IMR-90 (cell line): ENCODE measurements at regions not wholly inside any gene's neighbourhood (a gene's known extent, or its start where the extent isn't known, plus 50 kb on each side); places are given as distances from the start of the nearest gene placed in this dataset.

Experiments used
- ATAC-seq: fragments of 200-7000 bp; cut with Tn5 transposase; 2 replicates; pipeline ENCODE4 v1.9.1; 2020; ENCODE audit warnings: low read depth, mild to moderate bottlenecking, moderate library complexity
- BruUV-seq: library from RNA; stranded (reverse); fragments of 400-500 nt; replicated peaks from 2 replicates; lab custom pipeline; 2021; lab: Mats Ljungman, UMichigan
- CTCF ChIA-PET: fragments of 300-600 bp; formaldehyde crosslinking; extraction: SDS; loops from one replicate; lab custom pipeline; 2021; ENCODE audit warnings: antibody characterized with exemption; lab: Yijun Ruan, JAX
- POLR2A ChIA-PET: fragments of 300-600 bp; sonication (Branson Sonifier 250); formaldehyde crosslinking; loops from one replicate; lab custom pipeline; 2022; ENCODE audit warnings: antibody characterized with exemption; ENCODE audit not compliant: unreplicated experiment; lab: Charles Lee
- DNase-seq: peaks from one replicate; pipeline ENCODE4 v3.0.0; 2013
- H2AFZ ChIP-seq: replicated peaks from 2 replicates; pipeline ENCODE3; 2013; ENCODE audit warnings: low read length, mild to moderate bottlenecking; ENCODE audit not compliant: poor library complexity
- H2AK5ac ChIP-seq: 2 replicates; pipeline ENCODE4 v1.6.1; 2013; ENCODE audit warnings: low read depth, low read length, inconsistent platforms
- H2AK9ac ChIP-seq: replicated peaks from 2 replicates; pipeline ENCODE3; 2013; ENCODE audit warnings: mild to moderate bottlenecking, low read depth, low read length, moderate library complexity; ENCODE audit not compliant: poor library complexity
- H2BK120ac ChIP-seq: 2 replicates; pipeline ENCODE4 v1.6.1; 2013; ENCODE audit warnings: low read depth, low read length, inconsistent platforms
- H2BK15ac ChIP-seq: 3 replicates; pipeline ENCODE4 v1.6.1; 2013; ENCODE audit warnings: low read depth, low read length, inconsistent platforms
- H2BK20ac ChIP-seq: 2 replicates; pipeline ENCODE4 v1.6.1; 2013; ENCODE audit warnings: low read depth, mild to moderate bottlenecking, inconsistent platforms, low read length, moderate library complexity
- H2BK5ac ChIP-seq: 2 replicates; pipeline ENCODE4 v1.6.1; 2013; ENCODE audit warnings: mild to moderate bottlenecking, low read depth, low read length, inconsistent platforms; ENCODE audit not compliant: poor library complexity, severe bottlenecking
- H3K14ac ChIP-seq: replicated peaks from 2 replicates; pipeline ENCODE4 v1.6.1; 2013; ENCODE audit warnings: low read depth, low read length, inconsistent platforms
- H3K18ac ChIP-seq: 2 replicates; pipeline ENCODE4 v1.6.1; 2013; ENCODE audit warnings: low read depth, low read length, control low read depth
- H3K23ac ChIP-seq: 2 replicates; pipeline ENCODE4 v1.6.1; 2013; ENCODE audit warnings: low read depth, low read length, inconsistent platforms
- H3K27ac ChIP-seq: 2 replicates; pipeline ENCODE4 v1.5.1; 2013; ENCODE audit warnings: mild to moderate bottlenecking, control low read depth, low read length; ENCODE audit not compliant: insufficient read depth
- H3K27me3 ChIP-seq: 2 replicates; pipeline ENCODE4 v1.6.1; 2013; ENCODE audit warnings: low read length; ENCODE audit not compliant: control insufficient read depth, insufficient read depth
- H3K36me3 ChIP-seq: 2 replicates; pipeline ENCODE4 v1.6.1; 2013; ENCODE audit warnings: low read length, mixed read lengths; ENCODE audit not compliant: control insufficient read depth, insufficient read depth
- H3K4ac ChIP-seq: 2 replicates; pipeline ENCODE4 v1.6.1; 2013; ENCODE audit warnings: low read depth, low read length, inconsistent platforms
- H3K4me1 ChIP-seq: 2 replicates; pipeline ENCODE4 v1.6.1; 2013; ENCODE audit warnings: low read length, mixed read lengths; ENCODE audit not compliant: control insufficient read depth, insufficient read depth
- H3K4me2 ChIP-seq: 2 replicates; pipeline ENCODE4 v1.6.1; 2013; ENCODE audit warnings: low read depth, mild to moderate bottlenecking, control low read depth, low read length, moderate library complexity
- H3K4me3 ChIP-seq: 2 replicates; pipeline ENCODE4 v1.5.1; 2013; ENCODE audit warnings: low read depth, mild to moderate bottlenecking, control low read depth, low read length, moderate library complexity; ENCODE audit not compliant: insufficient read depth
- H3K56ac ChIP-seq: 2 replicates; pipeline ENCODE4 v1.6.1; 2013; ENCODE audit warnings: low read length, inconsistent platforms; ENCODE audit not compliant: insufficient read depth; ENCODE audit errors: extremely low read depth
- H3K79me1 ChIP-seq, 2 experiments: 2 replicates each; pipeline ENCODE4 v1.6.1; 2013; ENCODE audit warnings: low read length in 2 of 2, inconsistent platforms in 1 of 2, low read depth in 1 of 2
- H3K9ac ChIP-seq: 2 replicates; pipeline ENCODE4 v1.6.1; 2013; ENCODE audit warnings: low read depth, low read length, control low read depth
- H3K9me1 ChIP-seq: 2 replicates; pipeline ENCODE4 v1.6.1; 2013; ENCODE audit warnings: low read length, inconsistent platforms; ENCODE audit not compliant: insufficient read depth
- H3K9me3 ChIP-seq: 2 replicates; pipeline ENCODE4 v1.6.1; 2013; ENCODE audit warnings: low read length; ENCODE audit not compliant: control insufficient read depth, insufficient read depth
- H4K20me1 ChIP-seq: 2 replicates; pipeline ENCODE4 v1.6.1; 2013; ENCODE audit warnings: low read length, inconsistent platforms; ENCODE audit not compliant: insufficient read depth
- H4K5ac ChIP-seq: 2 replicates; pipeline ENCODE4 v1.6.1; 2013; ENCODE audit warnings: mild to moderate bottlenecking, low read depth, low read length, control low read depth
- H4K8ac ChIP-seq, 2 experiments: 2 replicates each; pipeline ENCODE4 v1.6.1; 2013; ENCODE audit warnings: low read depth in 2 of 2, low read length in 2 of 2, control low read depth in 1 of 2, inconsistent platforms in 1 of 2
- H4K91ac ChIP-seq: 2 replicates; pipeline ENCODE4 v1.6.1; 2013; ENCODE audit warnings: low read depth, low read length, inconsistent platforms; ENCODE audit not compliant: insufficient read depth
- BHLHE40 ChIP-seq: fragments of 150-350 bp; IDR thresholded peaks from 2 replicates; pipeline ENCODE4 v1.6.1; 2016; ENCODE audit warnings: mild to moderate bottlenecking, low read depth, low read length
- CEBPB ChIP-seq: IDR thresholded peaks from 2 replicates; pipeline ENCODE4 v1.6.1; 2012; ENCODE audit warnings: low read depth, low read length, improper control_type of control experiment
- MXI1 ChIP-seq: IDR thresholded peaks from 2 replicates; pipeline ENCODE4 v1.6.1; 2012; ENCODE audit warnings: low read depth, mild to moderate bottlenecking, low read length, moderate library complexity, borderline replicate concordance
- RAD21 ChIP-seq: IDR thresholded peaks from 2 replicates; pipeline ENCODE4 v1.6.1; 2012; ENCODE audit warnings: low read length, improper control_type of control experiment
- WGBS, 2 experiments: methylation state at CpG; one replicate each; pipeline versions ENCODE4 v1.1.5 to v1.1.7; 2013; ENCODE audit warnings: missing lambda C conversion rate in 2 of 2; ENCODE audit not compliant: insufficient read length in 1 of 2; ENCODE audit errors: extremely low coverage in 2 of 2; 5-methylcytosine and 5-hydroxymethylcytosine counted together
- dilution Hi-C: fragments of 300-500 bp; cut with HindIII; formaldehyde crosslinking; loops from one replicate; pipeline ENCODE4 v1.14.3; 2018; ENCODE audit warnings: low sequenced_read_pairs; ENCODE audit not compliant: unreplicated experiment
- in situ Hi-C: fragments of 300-500 bp; cut with MboI; formaldehyde crosslinking; loops from 3 replicates; pipeline ENCODE4 v1.14.3; 2019; ENCODE audit warnings: low sequenced_read_pairs, inconsistent platforms, mixed read lengths
- intact Hi-C: fragments of 100-400 bp; cut with micrococcal nuclease; formaldehyde crosslinking; loops from 2 replicates; pipeline ENCODE4 v1.10.0; 2022
- TF ChIP-seq, protein P1 (sequence below): conservative IDR thresholded peaks from 2 replicates; pipeline ENCODE4 v1.5.1; 2012; ENCODE audit warnings: mild to moderate bottlenecking, low read depth, low read length, improper control_type of control experiment

DNA sequence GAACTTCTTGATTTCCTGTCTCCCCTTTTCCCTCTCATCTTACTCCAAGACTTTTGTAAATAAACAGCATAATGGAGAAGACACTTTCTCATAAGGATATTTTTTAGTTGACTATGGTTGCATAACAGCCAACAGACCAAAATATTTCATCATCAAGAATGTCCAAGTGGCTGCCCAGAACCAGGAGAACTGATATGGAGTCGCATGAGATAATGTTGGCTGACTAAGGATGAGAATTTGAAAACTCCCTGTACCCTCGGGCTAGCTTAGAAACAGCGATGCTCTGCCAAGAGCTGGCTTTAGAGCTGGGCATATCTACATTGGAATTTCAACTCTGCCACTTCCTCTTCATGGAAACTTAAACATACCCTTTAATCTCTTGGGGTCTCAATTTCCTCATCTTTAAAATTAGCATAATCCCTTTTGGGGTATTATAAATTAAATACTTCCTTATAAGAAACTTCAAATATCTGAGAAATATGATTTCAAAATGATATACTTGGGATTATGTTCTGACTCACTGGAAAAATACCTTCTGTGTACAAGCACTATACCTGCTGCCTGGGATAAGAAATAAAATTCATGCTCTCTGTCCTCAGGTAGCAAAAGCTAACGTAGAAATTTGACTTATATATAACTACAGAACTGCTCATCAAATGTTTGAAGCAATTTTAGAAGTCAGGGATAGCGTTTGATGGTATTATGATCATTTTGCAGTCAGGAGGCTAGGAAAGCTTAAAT is 777.3 kb downstream of the LTN1 start:
- Histone ChIP-seq H4K5ac (no peak overlapping the region), H3K27me3 (no peaks in the 10 kb centered on the region), H3K9me1 (no peaks in the 10 kb centered on the region), H3K79me1 (no peaks in the 10 kb centered on the region), H3K9me3 (no peaks in the 10 kb centered on the region), H2BK15ac (no peak overlapping the region; the same call in 2 of the 3 replicates), H3K4me3 (no peak overlapping the region), H3K36me3 (no peaks in the 10 kb centered on the region), H3K18ac (peak overlapping the region; percentile 1), H4K8ac (peak overlapping the region in 1 of 2 experiments; percentile 61; a peak in 2 of 4 replicates), H2AFZ (no peak overlapping the region), H2BK20ac (peak overlapping the region; percentile 26; the same call in 1 of the 2 replicates), H4K20me1 (no peaks in the 10 kb centered on the region), H2BK5ac (peak overlapping the region; percentile 24), H2AK9ac (no peak overlapping the region), H3K56ac (no peak overlapping the region), H3K4me1 (peaks cover 2% of the 10 kb centered on the region; the same call in 1 of the 2 replicates), H3K4me2 (no peak overlapping the region), H3K4ac (peak overlapping the region; percentile 60), H4K91ac (no peak overlapping the region), H3K9ac (no peak overlapping the region), H3K23ac (no peak overlapping the region), H2BK120ac (peak overlapping the region; percentile 58), H2AK5ac (no peak overlapping the region), H3K14ac (0 out of 2 replicates have a peak overlapping the region, but pooled peaks have one; percentile 45), H3K27ac (no peak overlapping the region)
- CTCF ChIA-PET: interaction anchor here (0.7 kb wide), 1 partner anchor 423 kb away, joined by 6 read pairs; no protein-coding TSS in a partner anchor
- dilution Hi-C loops: no loop called here
- no peak for TF ChIP-seq MXI1
- no peak for TF ChIP-seq BHLHE40
- TF ChIP-seq, protein P1, sequence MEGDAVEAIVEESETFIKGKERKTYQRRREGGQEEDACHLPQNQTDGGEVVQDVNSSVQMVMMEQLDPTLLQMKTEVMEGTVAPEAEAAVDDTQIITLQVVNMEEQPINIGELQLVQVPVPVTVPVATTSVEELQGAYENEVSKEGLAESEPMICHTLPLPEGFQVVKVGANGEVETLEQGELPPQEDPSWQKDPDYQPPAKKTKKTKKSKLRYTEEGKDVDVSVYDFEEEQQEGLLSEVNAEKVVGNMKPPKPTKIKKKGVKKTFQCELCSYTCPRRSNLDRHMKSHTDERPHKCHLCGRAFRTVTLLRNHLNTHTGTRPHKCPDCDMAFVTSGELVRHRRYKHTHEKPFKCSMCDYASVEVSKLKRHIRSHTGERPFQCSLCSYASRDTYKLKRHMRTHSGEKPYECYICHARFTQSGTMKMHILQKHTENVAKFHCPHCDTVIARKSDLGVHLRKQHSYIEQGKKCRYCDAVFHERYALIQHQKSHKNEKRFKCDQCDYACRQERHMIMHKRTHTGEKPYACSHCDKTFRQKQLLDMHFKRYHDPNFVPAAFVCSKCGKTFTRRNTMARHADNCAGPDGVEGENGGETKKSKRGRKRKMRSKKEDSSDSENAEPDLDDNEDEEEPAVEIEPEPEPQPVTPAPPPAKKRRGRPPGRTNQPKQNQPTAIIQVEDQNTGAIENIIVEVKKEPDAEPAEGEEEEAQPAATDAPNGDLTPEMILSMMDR: no peak
- TF ChIP-seq CEBPB: peak; percentile 91
- no peak for TF ChIP-seq RAD21
- intact Hi-C loops: no loop called here
- no TSS peak for BruUV-seq
- DNase-seq: peak; percentile 69
- no CpG with 5 or more reads among the region's 5 CpGs for WGBS, 2 experiments
- ATAC-seq: peak; percentile 67
- in situ Hi-C loops: no loop called here
- POLR2A ChIA-PET: no interaction called here
